ENCODE measurements at regions not wholly inside any gene's neighbourhood (a gene's known extent, or its start where the extent isn't known, plus 50 kb on each side); places are given as distances from the start of the nearest gene placed in this dataset.

- TF ChIP-seq, protein P1, sequence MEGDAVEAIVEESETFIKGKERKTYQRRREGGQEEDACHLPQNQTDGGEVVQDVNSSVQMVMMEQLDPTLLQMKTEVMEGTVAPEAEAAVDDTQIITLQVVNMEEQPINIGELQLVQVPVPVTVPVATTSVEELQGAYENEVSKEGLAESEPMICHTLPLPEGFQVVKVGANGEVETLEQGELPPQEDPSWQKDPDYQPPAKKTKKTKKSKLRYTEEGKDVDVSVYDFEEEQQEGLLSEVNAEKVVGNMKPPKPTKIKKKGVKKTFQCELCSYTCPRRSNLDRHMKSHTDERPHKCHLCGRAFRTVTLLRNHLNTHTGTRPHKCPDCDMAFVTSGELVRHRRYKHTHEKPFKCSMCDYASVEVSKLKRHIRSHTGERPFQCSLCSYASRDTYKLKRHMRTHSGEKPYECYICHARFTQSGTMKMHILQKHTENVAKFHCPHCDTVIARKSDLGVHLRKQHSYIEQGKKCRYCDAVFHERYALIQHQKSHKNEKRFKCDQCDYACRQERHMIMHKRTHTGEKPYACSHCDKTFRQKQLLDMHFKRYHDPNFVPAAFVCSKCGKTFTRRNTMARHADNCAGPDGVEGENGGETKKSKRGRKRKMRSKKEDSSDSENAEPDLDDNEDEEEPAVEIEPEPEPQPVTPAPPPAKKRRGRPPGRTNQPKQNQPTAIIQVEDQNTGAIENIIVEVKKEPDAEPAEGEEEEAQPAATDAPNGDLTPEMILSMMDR (IDR thresholded peaks at IDR 0.05; ENCODE audit: insufficient read depth, low read length, poor library complexity, severe bottlenecking), result no peak
- TF ChIP-seq EZH2phosphoT487 (conservative IDR thresholded peaks at IDR 0.05; ENCODE audit: low read length), result no peak
These were observed 439.2 kb upstream of the MAF start for GRCh38 chr16:80039777-80040176.

All from SU-DHL-6 (cell line).